CD4-positive, alpha-beta T cell (primary cell): ENCODE measurements at regions not wholly inside any gene's neighbourhood (a gene's known extent, or its start where the extent isn't known, plus 50 kb on each side); places are given as distances from the start of the nearest gene placed in this dataset.

Experiments used
- ATAC-seq: fragments of 200-7000 bp; cut with Tn5 transposase; one replicate; pipeline ENCODE4 v1.10.0; 2022; ENCODE audit warnings: mild to moderate bottlenecking; ENCODE audit not compliant: poor library complexity
- CTCF ChIA-PET: fragments of 350-600 bp; sonication (Branson Sonifier 250); formaldehyde crosslinking; loops from one replicate; lab custom pipeline; 2021; ENCODE audit warnings: antibody characterized with exemption, inconsistent platforms; lab: Charles Lee
- POLR2A ChIA-PET: fragments of 350-600 bp; sonication (Branson Sonifier 250); formaldehyde crosslinking; loops from one replicate; lab custom pipeline; 2021; ENCODE audit warnings: antibody characterized with exemption, inconsistent platforms; lab: Charles Lee
- DNase-seq, 14 experiments: peaks; one replicate each; pipeline ENCODE4 v3.0.0-alpha.2; 2013 to 2020; ENCODE audit warnings: mixed read lengths in 2 of 14
- H3K27ac ChIP-seq, 2 donors: one replicate each; pipeline versions ENCODE4 v1.5.1 to v1.7.0; 2013; ENCODE audit warnings: low read length in 2 of 2, low read depth in 1 of 2, mild to moderate bottlenecking in 1 of 2
- H3K27me3 ChIP-seq, 2 experiments: 1 replicate in 1 of 2; 2 replicates in 1 of 2; pipeline versions ENCODE4 v1.6.1 to v1.7.0; 2013; ENCODE audit warnings: low read length in 2 of 2, control low read depth in 1 of 2, mild to moderate bottlenecking in 1 of 2, moderate library complexity in 1 of 2; ENCODE audit not compliant: insufficient read depth in 2 of 2, control insufficient read depth in 1 of 2
- H3K36me3 ChIP-seq: one replicate; pipeline ENCODE4 v1.6.1; 2013; ENCODE audit warnings: low read length, control low read depth; ENCODE audit not compliant: insufficient read depth
- H3K4me1 ChIP-seq: one replicate; pipeline ENCODE4 v1.6.1; 2013; ENCODE audit warnings: low read length, control low read depth; ENCODE audit not compliant: insufficient read depth
- H3K4me3 ChIP-seq: one replicate; pipeline ENCODE4 v1.5.1; 2013; ENCODE audit warnings: mild to moderate bottlenecking, low read length, moderate library complexity
- H3K9me3 ChIP-seq, 2 experiments: 1 replicate in 1 of 2; 2 replicates in 1 of 2; pipeline versions ENCODE4 v1.6.1 to v1.7.0; 2013; ENCODE audit warnings: low read length in 2 of 2, mild to moderate bottlenecking in 2 of 2, control low read depth in 1 of 2, moderate library complexity in 1 of 2; ENCODE audit not compliant: control insufficient read depth in 1 of 2, insufficient read depth in 1 of 2
- H3K27ac Mint-ChIP-seq: one replicate; pipeline ENCODE4 v1.8.0; 2020; ENCODE audit warnings: mixed read lengths
- H3K27me3 Mint-ChIP-seq: one replicate; pipeline ENCODE4 v1.8.0; 2021; ENCODE audit warnings: mixed read lengths
- H3K36me3 Mint-ChIP-seq: one replicate; pipeline ENCODE4 v1.8.0; 2021; ENCODE audit warnings: low read depth, mixed read lengths
- H3K4me1 Mint-ChIP-seq: one replicate; pipeline ENCODE4 v1.8.0; 2021; ENCODE audit warnings: low read depth, mixed read lengths
- H3K4me3 Mint-ChIP-seq: one replicate; pipeline ENCODE4 v1.8.0; 2020; ENCODE audit warnings: mild to moderate bottlenecking, mixed read lengths
- H3K9me3 Mint-ChIP-seq: one replicate; pipeline ENCODE4 v1.8.0; 2020; ENCODE audit warnings: mixed read lengths
- intact Hi-C, 2 experiments: fragments of 100-400 bp; cut with DNase I in 1 of 2; cut with micrococcal nuclease in 1 of 2; formaldehyde crosslinking; loops; one replicate each; pipeline versions ENCODE4 v1.15.1 to v1.9.0; 2023 to 2025; cut with DNase I, micrococcal nuclease
- TF ChIP-seq, protein P1 (sequence below): fragments of 200-600 bp; IDR thresholded peaks from one replicate; pipeline ENCODE4 v1.8.0; 2022; ENCODE audit warnings: antibody characterized with exemption, mild to moderate bottlenecking

DNA sequence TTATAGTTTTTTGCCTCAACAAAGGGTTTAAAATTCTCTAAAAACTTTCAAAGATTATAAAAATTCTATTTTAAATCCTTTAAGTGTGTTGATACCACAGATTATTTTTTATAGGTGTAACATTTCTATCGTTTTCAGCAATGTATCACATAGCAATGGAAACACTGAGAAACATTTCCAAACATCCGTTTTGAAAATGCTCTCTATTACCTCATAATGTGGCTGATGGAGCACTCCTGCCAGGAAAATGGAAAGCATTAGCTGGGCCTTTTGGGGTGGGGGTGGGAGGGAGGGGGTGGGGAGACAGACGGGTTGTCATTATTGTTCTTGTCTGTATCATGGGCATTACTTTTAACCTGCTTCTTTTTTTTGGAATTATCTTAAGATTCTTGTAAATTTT lies 516.5 kb downstream of the ACTL7B start:
- Mint-ChIP-seq H3K36me3 (no peaks in the 10 kb centered on the region), H3K4me3 (no peak overlapping the region), H3K27ac (no peak overlapping the region), H3K4me1 (no peaks in the 10 kb centered on the region), H3K27me3 (no peaks in the 10 kb centered on the region), H3K9me3 (peaks cover 2% of the 10 kb centered on the region)
- Histone ChIP-seq H3K27ac (no peak overlapping the region), H3K4me3 (no peak overlapping the region), H3K36me3 (no peaks in the 10 kb centered on the region), H3K27me3 (no peaks in the 10 kb centered on the region), H3K4me1 (no peaks in the 10 kb centered on the region), H3K9me3 (no peaks in the 10 kb centered on the region)
- TF ChIP-seq, protein P1, sequence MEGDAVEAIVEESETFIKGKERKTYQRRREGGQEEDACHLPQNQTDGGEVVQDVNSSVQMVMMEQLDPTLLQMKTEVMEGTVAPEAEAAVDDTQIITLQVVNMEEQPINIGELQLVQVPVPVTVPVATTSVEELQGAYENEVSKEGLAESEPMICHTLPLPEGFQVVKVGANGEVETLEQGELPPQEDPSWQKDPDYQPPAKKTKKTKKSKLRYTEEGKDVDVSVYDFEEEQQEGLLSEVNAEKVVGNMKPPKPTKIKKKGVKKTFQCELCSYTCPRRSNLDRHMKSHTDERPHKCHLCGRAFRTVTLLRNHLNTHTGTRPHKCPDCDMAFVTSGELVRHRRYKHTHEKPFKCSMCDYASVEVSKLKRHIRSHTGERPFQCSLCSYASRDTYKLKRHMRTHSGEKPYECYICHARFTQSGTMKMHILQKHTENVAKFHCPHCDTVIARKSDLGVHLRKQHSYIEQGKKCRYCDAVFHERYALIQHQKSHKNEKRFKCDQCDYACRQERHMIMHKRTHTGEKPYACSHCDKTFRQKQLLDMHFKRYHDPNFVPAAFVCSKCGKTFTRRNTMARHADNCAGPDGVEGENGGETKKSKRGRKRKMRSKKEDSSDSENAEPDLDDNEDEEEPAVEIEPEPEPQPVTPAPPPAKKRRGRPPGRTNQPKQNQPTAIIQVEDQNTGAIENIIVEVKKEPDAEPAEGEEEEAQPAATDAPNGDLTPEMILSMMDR = no peak
- ChIA-PET CTCF (no interaction called here), POLR2A (no interaction called here)
- no peak for ATAC-seq
- intact Hi-C loops = no loop called here
- DNase-seq = no peak

DNA sequence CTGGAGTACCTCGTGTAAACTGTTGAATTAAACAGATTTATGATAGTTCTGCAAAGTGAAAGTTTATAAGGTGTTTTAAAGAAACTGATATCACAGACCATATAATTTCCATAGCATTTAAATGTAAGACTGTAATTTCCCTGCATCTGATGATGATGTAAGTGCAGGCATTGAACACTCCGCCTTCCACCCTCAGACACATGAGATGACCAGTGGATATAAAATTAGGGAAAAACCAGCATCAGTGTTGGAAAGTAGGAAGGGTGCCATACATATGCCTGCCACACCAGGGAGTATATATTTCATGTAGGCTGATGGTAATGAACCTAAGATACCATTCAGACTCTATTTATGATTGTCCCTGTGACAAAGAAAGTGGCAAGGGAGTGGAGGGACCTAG lies 519.2 kb downstream of the ACTL7B start:
- ChIA-PET CTCF (no interaction called here), POLR2A (no interaction called here)
- Histone ChIP-seq H3K4me3 (no peak overlapping the region), H3K36me3 (no peaks in the 10 kb centered on the region), H3K4me1 (no peaks in the 10 kb centered on the region), H3K9me3 (peaks cover 0 to 5% of the 10 kb centered on the region in 2 experiments), H3K27me3 (no peaks in the 10 kb centered on the region), H3K27ac (no peak overlapping the region)
- Mint-ChIP-seq H3K27me3 (no peaks in the 10 kb centered on the region), H3K9me3 (peaks cover 3% of the 10 kb centered on the region), H3K4me3 (no peak overlapping the region), H3K4me1 (no peaks in the 10 kb centered on the region), H3K27ac (no peak overlapping the region), H3K36me3 (no peaks in the 10 kb centered on the region)
- ATAC-seq (no peak), DNase-seq (no peak)
- TF ChIP-seq, protein P1 = no peak
- intact Hi-C loops = no loop called here

DNA sequence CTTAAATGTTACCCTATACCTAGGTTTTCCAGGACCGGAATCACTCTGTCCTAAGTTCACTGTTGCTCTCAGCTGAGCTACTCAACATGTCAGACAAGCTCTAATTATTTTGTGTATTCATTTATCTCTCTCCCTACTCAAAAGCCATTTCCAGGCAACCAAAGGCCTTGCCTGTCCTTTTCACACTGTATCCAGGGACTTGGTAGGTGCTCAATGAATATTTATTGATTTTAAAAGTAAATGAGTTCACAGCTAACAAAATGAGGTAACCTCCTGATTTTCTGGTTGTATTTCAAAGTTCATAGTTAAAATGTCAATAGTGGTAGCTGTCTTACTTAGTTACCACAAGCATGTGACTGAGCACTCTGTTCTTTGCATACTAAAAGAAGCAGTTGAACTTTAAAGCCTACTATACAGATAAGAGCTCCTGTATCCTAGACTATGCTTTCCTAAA lies 522.2 kb downstream of the ACTL7B start:
- intact Hi-C loops = no loop called here
- Histone ChIP-seq H3K4me1 (no peaks in the 10 kb centered on the region), H3K36me3 (no peaks in the 10 kb centered on the region), H3K27me3 (no peaks in the 10 kb centered on the region), H3K9me3 (peaks cover 0 to 5% of the 10 kb centered on the region in 2 experiments), H3K4me3 (no peak overlapping the region), H3K27ac (no peak overlapping the region)
- no peaks in the 10 kb centered on the region for H3K27me3 Mint-ChIP-seq
- peaks cover 10% of the 10 kb centered on the region for H3K9me3 Mint-ChIP-seq
- no peak for ATAC-seq
- TF ChIP-seq, protein P1 = no peak
- ChIA-PET CTCF (interaction anchor here (2.0 kb wide), 1 partner anchor 12 kb away, joined by 4 read pairs; no protein-coding TSS in a partner anchor), POLR2A (no interaction called here)
- no peak overlapping the region for H3K4me3 Mint-ChIP-seq
- H3K36me3 Mint-ChIP-seq = no peaks in the 10 kb centered on the region
- DNase-seq = no peak
- no peaks in the 10 kb centered on the region for H3K4me1 Mint-ChIP-seq
- no peak overlapping the region for H3K27ac Mint-ChIP-seq
